ENCODE measurements at regions not wholly inside any gene's neighbourhood (a gene's known extent, or its start where the extent isn't known, plus 50 kb on each side); places are given as distances from the start of the nearest gene placed in this dataset.

DNA sequence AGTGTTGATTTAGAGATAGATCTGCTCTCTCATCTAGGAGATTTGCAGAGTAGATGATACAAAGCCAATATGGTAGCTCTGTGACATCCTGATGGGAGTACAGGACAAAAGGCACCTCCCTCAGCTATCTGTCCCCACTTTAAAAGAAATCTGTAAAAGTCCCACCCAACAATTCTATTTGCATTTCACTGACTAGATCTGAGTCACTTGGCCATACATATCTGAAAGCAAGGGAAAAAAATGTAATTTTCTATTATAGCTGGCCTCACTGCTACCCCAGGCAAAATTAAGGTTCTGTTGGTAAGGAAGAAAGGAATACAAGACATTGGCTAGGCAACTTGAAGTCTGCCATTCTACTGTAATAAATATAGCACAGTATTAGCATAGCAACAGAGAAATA is 96.2 kb upstream of the RNF180 start:
- no peaks in the 10 kb centered on the region for H3K4me1 ChIP-seq
- H3K9me3 ChIP-seq (replicated peaks): peaks cover 14% of the 10 kb centered on the region
- H3K27me3 ChIP-seq (ENCODE audit: low read depth): no peaks in the 10 kb centered on the region
- intact Hi-C loops (cut with micrococcal nuclease): no loop called here
- no peak overlapping the region for H3K4me3 ChIP-seq
- H3K36me3 ChIP-seq: no peaks in the 10 kb centered on the region
- no peak overlapping the region for H3K27ac ChIP-seq (replicated peaks)
- DNase-seq: no peak
- TF ChIP-seq, protein P1, sequence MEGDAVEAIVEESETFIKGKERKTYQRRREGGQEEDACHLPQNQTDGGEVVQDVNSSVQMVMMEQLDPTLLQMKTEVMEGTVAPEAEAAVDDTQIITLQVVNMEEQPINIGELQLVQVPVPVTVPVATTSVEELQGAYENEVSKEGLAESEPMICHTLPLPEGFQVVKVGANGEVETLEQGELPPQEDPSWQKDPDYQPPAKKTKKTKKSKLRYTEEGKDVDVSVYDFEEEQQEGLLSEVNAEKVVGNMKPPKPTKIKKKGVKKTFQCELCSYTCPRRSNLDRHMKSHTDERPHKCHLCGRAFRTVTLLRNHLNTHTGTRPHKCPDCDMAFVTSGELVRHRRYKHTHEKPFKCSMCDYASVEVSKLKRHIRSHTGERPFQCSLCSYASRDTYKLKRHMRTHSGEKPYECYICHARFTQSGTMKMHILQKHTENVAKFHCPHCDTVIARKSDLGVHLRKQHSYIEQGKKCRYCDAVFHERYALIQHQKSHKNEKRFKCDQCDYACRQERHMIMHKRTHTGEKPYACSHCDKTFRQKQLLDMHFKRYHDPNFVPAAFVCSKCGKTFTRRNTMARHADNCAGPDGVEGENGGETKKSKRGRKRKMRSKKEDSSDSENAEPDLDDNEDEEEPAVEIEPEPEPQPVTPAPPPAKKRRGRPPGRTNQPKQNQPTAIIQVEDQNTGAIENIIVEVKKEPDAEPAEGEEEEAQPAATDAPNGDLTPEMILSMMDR (IDR thresholded peaks at IDR 0.05; ENCODE audit: borderline replicate concordance): no peak

DNA sequence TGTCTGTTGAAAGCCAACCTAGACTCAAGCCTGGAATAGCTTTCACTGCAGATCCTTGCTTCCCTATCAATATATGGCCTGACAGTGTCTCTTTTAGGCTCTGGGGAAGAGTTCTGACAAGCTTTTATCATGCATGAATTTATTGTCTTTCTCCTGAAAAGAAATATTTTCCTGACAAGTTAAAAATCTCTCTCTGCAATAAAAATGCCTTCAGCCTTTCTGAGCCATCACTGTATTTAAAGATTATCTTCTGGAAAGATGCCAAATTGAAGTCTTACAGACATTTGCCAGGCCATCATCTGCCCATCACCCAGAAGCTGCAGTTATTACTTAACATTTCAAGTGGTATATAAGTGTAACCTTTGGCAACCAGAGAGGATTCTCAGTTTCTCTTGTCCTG is 88.1 kb upstream of the HTR1A start:
- Histone ChIP-seq H3K36me3 (no peaks in the 10 kb centered on the region), H3K4me1 (no peaks in the 10 kb centered on the region), H3K9me3 (replicated peaks) (peaks cover 54% of the 10 kb centered on the region), H3K27ac (replicated peaks) (no peak overlapping the region), H3K4me3 (no peak overlapping the region), H3K27me3 (ENCODE audit: low read depth) (no peaks in the 10 kb centered on the region)
- TF ChIP-seq, protein P1 (IDR thresholded peaks at IDR 0.05; ENCODE audit: borderline replicate concordance): no peak
- DNase-seq: no peak
- intact Hi-C loops (cut with micrococcal nuclease): no loop called here

DNA sequence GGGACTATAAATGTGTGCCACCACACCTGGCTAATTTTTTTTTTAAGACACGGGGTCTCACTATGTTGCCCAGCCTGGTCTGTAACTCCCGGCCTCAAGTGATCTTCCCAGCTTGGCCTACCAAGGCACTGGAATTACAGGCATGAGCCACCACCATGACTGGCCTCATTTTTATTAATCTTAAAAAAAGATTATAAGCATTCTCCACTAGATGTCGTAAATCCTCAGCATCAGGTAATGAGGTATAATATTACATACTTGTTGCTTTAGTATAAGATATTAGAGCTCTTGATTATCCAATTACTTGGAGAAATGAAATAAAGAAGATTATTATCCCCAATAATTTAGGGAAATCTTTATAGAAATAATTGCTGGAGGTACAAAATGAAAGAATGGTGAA is 78.2 kb upstream of the HTR1A start:
- H3K4me1 ChIP-seq: no peaks in the 10 kb centered on the region
- TF ChIP-seq, protein P1 (IDR thresholded peaks at IDR 0.05; ENCODE audit: borderline replicate concordance): no peak
- intact Hi-C loops (cut with micrococcal nuclease): no loop called here
- DNase-seq: no peak
- no peak overlapping the region for H3K27ac ChIP-seq (replicated peaks)
- peaks cover 46% of the 10 kb centered on the region for H3K9me3 ChIP-seq (replicated peaks)
- no peak overlapping the region for H3K4me3 ChIP-seq
- no peaks in the 10 kb centered on the region for H3K27me3 ChIP-seq (ENCODE audit: low read depth)
- H3K36me3 ChIP-seq: no peaks in the 10 kb centered on the region

DNA sequence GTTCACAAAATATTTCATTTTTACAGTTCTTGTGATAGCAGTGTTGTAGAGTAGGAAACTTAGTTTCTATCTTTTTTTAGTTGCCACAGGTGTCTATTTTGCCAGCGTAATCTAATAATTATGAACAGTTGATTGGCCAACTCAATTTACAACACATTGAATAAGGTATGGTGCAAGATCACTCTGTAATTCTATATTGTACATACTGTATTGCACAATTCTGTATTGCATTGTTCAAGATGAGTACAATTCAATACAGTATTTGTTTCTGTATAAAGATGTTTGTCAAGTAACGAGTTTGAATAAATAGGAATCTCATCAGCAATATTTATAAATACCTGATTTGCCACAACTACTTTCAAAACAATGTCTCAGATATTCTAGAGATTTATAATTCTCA is 64.2 kb upstream of the HTR1A start:
- Histone ChIP-seq H3K4me1 (no peaks in the 10 kb centered on the region), H3K27me3 (ENCODE audit: low read depth) (no peaks in the 10 kb centered on the region), H3K27ac (replicated peaks) (no peak overlapping the region), H3K9me3 (replicated peaks) (no peaks in the 10 kb centered on the region), H3K4me3 (no peak overlapping the region), H3K36me3 (no peaks in the 10 kb centered on the region)
- TF ChIP-seq, protein P1 (IDR thresholded peaks at IDR 0.05; ENCODE audit: borderline replicate concordance): no peak
- intact Hi-C loops (cut with micrococcal nuclease): no loop called here
- DNase-seq: no peak

DNA sequence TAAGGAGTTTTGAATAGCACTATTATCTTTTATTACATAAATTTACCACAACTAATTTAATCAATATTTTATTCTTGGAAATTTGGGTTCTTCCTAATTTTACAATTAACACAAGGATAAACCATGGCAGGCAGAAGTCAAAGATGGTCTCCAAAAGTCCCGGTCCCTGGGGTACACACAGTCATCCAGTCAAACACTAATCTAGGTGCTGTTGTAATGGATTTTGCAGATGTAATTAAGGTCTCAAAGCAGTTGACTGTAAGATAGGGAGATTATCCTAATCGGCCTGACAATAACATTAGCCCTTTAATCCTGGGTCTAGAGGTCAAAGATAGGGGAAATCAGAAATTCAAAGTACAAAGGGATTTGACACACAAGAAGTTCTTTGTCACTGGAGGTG is 57.5 kb upstream of the HTR1A start:
- intact Hi-C loops (cut with micrococcal nuclease): no loop called here
- no peak overlapping the region for H3K27ac ChIP-seq (replicated peaks)
- H3K4me1 ChIP-seq: no peaks in the 10 kb centered on the region
- no peaks in the 10 kb centered on the region for H3K27me3 ChIP-seq (ENCODE audit: low read depth)
- H3K4me3 ChIP-seq: no peak overlapping the region
- no peaks in the 10 kb centered on the region for H3K9me3 ChIP-seq (replicated peaks)
- no peaks in the 10 kb centered on the region for H3K36me3 ChIP-seq
- DNase-seq: no peak
- TF ChIP-seq, protein P1 (IDR thresholded peaks at IDR 0.05; ENCODE audit: borderline replicate concordance): no peak

DNA sequence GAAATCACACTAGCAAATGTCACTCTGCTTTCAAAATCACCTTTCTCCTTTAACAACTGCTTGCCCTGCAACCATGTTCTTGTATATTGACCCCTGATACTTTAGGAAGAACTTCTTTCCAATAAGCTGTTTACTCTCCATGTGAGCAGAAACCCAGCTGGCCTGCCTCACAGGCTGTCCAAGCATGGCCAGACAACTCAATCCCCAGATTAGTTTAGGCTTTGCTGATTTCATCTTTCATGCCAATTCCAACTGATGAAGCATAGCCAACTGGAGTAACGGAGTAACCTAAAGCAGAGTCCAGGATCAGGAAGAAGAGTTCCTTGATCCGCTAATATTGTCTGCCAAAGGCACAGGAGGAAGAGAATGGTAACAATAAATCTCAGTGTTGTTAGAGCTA is 56.7 kb upstream of the HTR1A start:
- Histone ChIP-seq H3K4me1 (no peaks in the 10 kb centered on the region), H3K27ac (replicated peaks) (no peak overlapping the region), H3K36me3 (no peaks in the 10 kb centered on the region), H3K9me3 (replicated peaks) (no peaks in the 10 kb centered on the region), H3K4me3 (no peak overlapping the region), H3K27me3 (ENCODE audit: low read depth) (no peaks in the 10 kb centered on the region)
- intact Hi-C loops (cut with micrococcal nuclease): no loop called here
- TF ChIP-seq, protein P1 (IDR thresholded peaks at IDR 0.05; ENCODE audit: borderline replicate concordance): no peak
- DNase-seq: no peak

Measured in left ventricle myocardium inferior (tissue), 1 donor.